Transverse colon (tissue), 4 donors: ENCODE measurements at regions not wholly inside any gene's neighbourhood (a gene's known extent, or its start where the extent isn't known, plus 50 kb on each side); places are given as distances from the start of the nearest gene placed in this dataset.

Source experiments
- DNase-seq: peaks from one replicate; pipeline ENCODE4 v3.0.0-alpha.2; 2019
- H3K27ac ChIP-seq, 4 donors: fragments of 200-600 bp; sonication (generic); 2 replicates each; pipeline ENCODE4 v1.5.1; 2016 to 2018; ENCODE audit warnings: inconsistent platforms in 4 of 4
- H3K27me3 ChIP-seq: fragments of 200-600 bp; sonication (generic); 2 replicates; pipeline ENCODE4 v1.5.1; 2017; ENCODE audit warnings: inconsistent platforms
- H3K36me3 ChIP-seq, 4 donors: fragments of 200-600 bp; sonication (generic); 2 replicates each; pipeline ENCODE4 v1.5.1; 2017 to 2019; ENCODE audit warnings: inconsistent platforms in 4 of 4
- H3K4me1 ChIP-seq, 4 donors: fragments of 200-600 bp; sonication (generic); 2 replicates each; pipeline ENCODE4 v1.5.1; 2017 to 2020; ENCODE audit warnings: inconsistent platforms in 4 of 4
- H3K4me3 ChIP-seq, 4 donors: fragments of 200-600 bp; sonication (generic); 1 replicate in 1 of 4; 2 replicates in 3 of 4; pipeline versions ENCODE4 v1.5.1 to v1.6.1; 2017 to 2019; ENCODE audit warnings: inconsistent platforms in 4 of 4
- H3K9me3 ChIP-seq, 2 donors: fragments of 200-600 bp; sonication (generic); 2 replicates each; pipeline ENCODE4 v1.5.1; 2017 to 2019; ENCODE audit warnings: inconsistent platforms in 2 of 2
- CTCF ChIP-seq, 5 experiments: fragments of 200-600 bp in 3 of 5; fragments of 450-650 bp in 2 of 5; sonication (generic) in 3 of 5; IDR thresholded peaks; 1 replicate in 2 of 5; 2 replicates in 3 of 5; pipeline ENCODE4 v1.5.1; 2016 to 2017; ENCODE audit warnings: antibody characterized with exemption in 5 of 5, inconsistent platforms in 3 of 5, mild to moderate bottlenecking in 2 of 5, moderate library complexity in 1 of 5
- EP300 ChIP-seq: sonication (generic); formaldehyde crosslinking; IDR thresholded peaks from one replicate; pipeline ENCODE4 v1.6.1; 2017; ENCODE audit warnings: antibody characterized with exemption, low read depth
- POLR2AphosphoS5 ChIP-seq, 3 donors: sonication (generic); formaldehyde crosslinking; IDR thresholded peaks; one replicate each; pipeline ENCODE4 v1.6.1; 2016; ENCODE audit warnings: antibody characterized with exemption in 3 of 3
- WGBS, 2 donors: methylation state at CpG; one replicate each; pipeline ENCODE4 v1.1.5; 2018; ENCODE audit warnings: low coverage in 1 of 2; 5-methylcytosine and 5-hydroxymethylcytosine counted together
- in situ Hi-C, 4 donors: fragments of 200-750 bp; cut with MboI; loops; one replicate each; pipeline versions ENCODE4 v1.15.0 to v1.15.1; 2017; ENCODE audit warnings: low sequenced_read_pairs in 3 of 4, low pct_ligation_motif_present in 1 of 4, low pct_unique_long_range_greater_than_20kb in 1 of 4
- intact Hi-C: fragments of 100-400 bp; cut with DNase I; formaldehyde crosslinking; loops from one replicate; pipeline ENCODE4 v1.15.1; 2023; ENCODE audit warnings: low total_unique reads

- Histone ChIP-seq H3K4me3 (no peak overlapping the region), H3K27me3 (no peaks in the 10 kb centered on the region), H3K36me3 (no peaks in the 10 kb centered on the region), H3K27ac (no peak overlapping the region), H3K4me1 (peaks cover 0 to 11% (median 4%) of the 10 kb centered on the region in 4 donors), H3K9me3 (no peaks in the 10 kb centered on the region)
- no peak for DNase-seq
- intact Hi-C loops (no loop called here), in situ Hi-C loops (no loop called here)
- WGBS, 2 donors: 93 to 100% methylated on average over 1 to 3 of the region's 3 CpGs
- no peak for TF ChIP-seq EP300
- no peak for TF ChIP-seq CTCF (IDR thresholded peaks at IDR 0.05)
- TF ChIP-seq POLR2AphosphoS5 (IDR thresholded peaks at IDR 0.05): no peak
Observed at GRCh38 chr2:28698545-28698944, 53.1 kb upstream of the PPP1CB start.
